GM12874 (cell line): ENCODE measurements at regions not wholly inside any gene's neighbourhood (a gene's known extent, or its start where the extent isn't known, plus 50 kb on each side); places are given as distances from the start of the nearest gene placed in this dataset.

ENCODE experiments used
- CTCF ChIP-seq: IDR thresholded peaks from 2 replicates; pipeline ENCODE4 v1.5.1; 2011; ENCODE audit warnings: low read depth, mild to moderate bottlenecking, control low read depth, low read length, moderate library complexity; ENCODE audit not compliant: insufficient read depth

GRCh38 chr6:12493446-12493845, 203.3 kb downstream of the EDN1 start:
- TF ChIP-seq CTCF, result no peak

- TF ChIP-seq CTCF, result no peak
Measured at GRCh38 chr6:12494161-12494560, 204.0 kb downstream of the EDN1 start.

- no peak for TF ChIP-seq CTCF
Measured at GRCh38 chr6:12501990-12502389, 211.8 kb downstream of the EDN1 start.

- TF ChIP-seq CTCF, result peak; percentile 69
Measured at GRCh38 chr6:12504325-12504966, 212.1 kb upstream of the PHACTR1 start.

- no peak for TF ChIP-seq CTCF
Measured at GRCh38 chr6:12505486-12505885, 211.1 kb upstream of the PHACTR1 start.

- TF ChIP-seq CTCF, result no peak
Measured at GRCh38 chr6:12506159-12506558, 210.4 kb upstream of the PHACTR1 start.

GRCh38 chr6:12507636-12508035, 208.9 kb upstream of the PHACTR1 start:
- no peak for TF ChIP-seq CTCF
